ENCODE measurements at regions not wholly inside any gene's neighbourhood (a gene's known extent, or its start where the extent isn't known, plus 50 kb on each side); places are given as distances from the start of the nearest gene placed in this dataset.

- TF ChIP-seq EZH2 (IDR thresholded peaks at IDR 0.05; ENCODE audit: borderline replicate concordance) (no peak), CTCF (IDR thresholded peaks at IDR 0.05; ENCODE audit: poor library complexity) (no peak)
Measured at GRCh38 chr2:76558157-76558556, 847.4 kb upstream of the GCFC2 start.

All from hepatocyte (in vitro differentiated cells).